ENCODE measurements at regions not wholly inside any gene's neighbourhood (a gene's known extent, or its start where the extent isn't known, plus 50 kb on each side); places are given as distances from the start of the nearest gene placed in this dataset.

DNA sequence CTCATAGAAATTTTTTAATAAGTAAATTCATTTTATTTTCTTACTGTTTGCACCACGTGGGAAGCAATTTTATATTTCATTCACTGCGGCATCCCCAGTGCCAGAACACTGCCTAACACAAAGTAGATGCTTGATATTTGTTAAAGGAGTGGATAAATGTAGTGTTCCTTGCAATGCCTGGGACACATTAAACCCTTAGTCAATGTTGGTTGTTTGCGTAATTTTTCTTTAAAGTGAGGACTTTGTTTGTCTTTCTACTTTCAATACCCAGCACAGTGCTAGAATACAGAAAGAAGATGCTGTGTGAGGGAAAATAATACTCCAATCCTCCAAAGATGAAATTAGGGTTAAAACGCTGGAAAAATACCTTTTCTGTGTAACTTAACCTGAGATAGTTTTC is 299.3 kb downstream of the MAP2K6 start:
- CTCF ChIA-PET: no interaction called here
- no peak for ATAC-seq (replicated peaks in 1 of 4)

GRCh38 chr17:69714669-69715068 is 300.2 kb downstream of the MAP2K6 start:
- Histone ChIP-seq H3K27ac (ENCODE audit: low read length) (no peak overlapping the region), H3K4me1 (ENCODE audit: control insufficient read depth in 1 of 2, extremely low read depth in 1 of 2, insufficient read depth in 2 of 2, low read length in 2 of 2) (no peaks in the 10 kb centered on the region), H3K4me3 (ENCODE audit: control insufficient read depth in 1 of 2, extremely low read depth in 1 of 2, low read length in 1 of 2) (no peak overlapping the region), H3K36me3 (ENCODE audit: control insufficient read depth in 2 of 2, extremely low read depth in 1 of 2, insufficient read depth in 1 of 2, low read length in 1 of 2) (no peaks in the 10 kb centered on the region), H3K9me3 (no peaks in the 10 kb centered on the region), H3K27me3 (replicated peaks in 1 of 2; ENCODE audit: control insufficient read depth in 2 of 2, extremely low read depth in 1 of 2, insufficient read depth in 2 of 2, low read length in 1 of 2) (no peaks in the 10 kb centered on the region)
- Mint-ChIP-seq H3K4me3 (no peak overlapping the region), H3K36me3 (no peaks in the 10 kb centered on the region), H3K27ac (no peak overlapping the region), H3K4me1 (no peaks in the 10 kb centered on the region), H3K27me3 (no peaks in the 10 kb centered on the region), H3K9me3 (no peaks in the 10 kb centered on the region)
- no peak for ATAC-seq (replicated peaks in 1 of 4)
- DNase-seq: no peak
- CTCF ChIA-PET: no interaction called here
- WGBS (ENCODE audit: insufficient coverage): no CpG with 5 or more reads among the region's 2 CpGs
- POLR2A ChIA-PET: no interaction called here

More for the DNA sequence above, 299.3 kb downstream of the MAP2K6 start:
- no peaks in the 10 kb centered on the region for H3K27me3 Mint-ChIP-seq
- H3K9me3 Mint-ChIP-seq: no peaks in the 10 kb centered on the region
- Histone ChIP-seq H3K36me3 (ENCODE audit: control insufficient read depth in 2 of 2, extremely low read depth in 1 of 2, insufficient read depth in 1 of 2, low read length in 1 of 2) (no peaks in the 10 kb centered on the region), H3K27me3 (replicated peaks in 1 of 2; ENCODE audit: control insufficient read depth in 2 of 2, extremely low read depth in 1 of 2, insufficient read depth in 2 of 2, low read length in 1 of 2) (no peaks in the 10 kb centered on the region), H3K4me3 (ENCODE audit: control insufficient read depth in 1 of 2, extremely low read depth in 1 of 2, low read length in 1 of 2) (no peak overlapping the region), H3K9me3 (no peaks in the 10 kb centered on the region), H3K27ac (ENCODE audit: low read length) (no peak overlapping the region), H3K4me1 (ENCODE audit: control insufficient read depth in 1 of 2, extremely low read depth in 1 of 2, insufficient read depth in 2 of 2, low read length in 2 of 2) (peaks cover 0 to 4% of the 10 kb centered on the region in 2 experiments)
- POLR2A ChIA-PET: no interaction called here
- no peak for DNase-seq
- H3K27ac Mint-ChIP-seq: no peak overlapping the region
- H3K36me3 Mint-ChIP-seq: no peaks in the 10 kb centered on the region
- no peaks in the 10 kb centered on the region for H3K4me1 Mint-ChIP-seq
- no peak overlapping the region for H3K4me3 Mint-ChIP-seq
- WGBS (ENCODE audit: insufficient coverage): no CpG with 5 or more reads among the region's 4 CpGs

GRCh38 chr17:69715656-69716055 is 301.2 kb downstream of the MAP2K6 start:
- Histone ChIP-seq H3K9me3 (no peaks in the 10 kb centered on the region), H3K27me3 (replicated peaks in 1 of 2; ENCODE audit: control insufficient read depth in 2 of 2, extremely low read depth in 1 of 2, insufficient read depth in 2 of 2, low read length in 1 of 2) (no peaks in the 10 kb centered on the region), H3K36me3 (ENCODE audit: control insufficient read depth in 2 of 2, extremely low read depth in 1 of 2, insufficient read depth in 1 of 2, low read length in 1 of 2) (no peaks in the 10 kb centered on the region), H3K4me3 (ENCODE audit: control insufficient read depth in 1 of 2, extremely low read depth in 1 of 2, low read length in 1 of 2) (no peak overlapping the region), H3K27ac (ENCODE audit: low read length) (no peak overlapping the region), H3K4me1 (ENCODE audit: control insufficient read depth in 1 of 2, extremely low read depth in 1 of 2, insufficient read depth in 2 of 2, low read length in 2 of 2) (no peaks in the 10 kb centered on the region)
- Mint-ChIP-seq H3K27me3 (no peaks in the 10 kb centered on the region), H3K36me3 (no peaks in the 10 kb centered on the region), H3K4me1 (no peaks in the 10 kb centered on the region), H3K27ac (no peak overlapping the region), H3K9me3 (no peaks in the 10 kb centered on the region), H3K4me3 (no peak overlapping the region)
- POLR2A ChIA-PET: no interaction called here
- no peak for DNase-seq
- WGBS (ENCODE audit: insufficient coverage): no CpG with 5 or more reads among the region's 4 CpGs
- CTCF ChIA-PET: no interaction called here
- ATAC-seq (replicated peaks in 1 of 4): no peak

GRCh38 chr17:69716556-69716955 is 302.1 kb downstream of the MAP2K6 start:
- CTCF ChIA-PET: no interaction called here
- H3K27ac Mint-ChIP-seq: no peak overlapping the region
- no peaks in the 10 kb centered on the region for H3K27me3 Mint-ChIP-seq

DNA sequence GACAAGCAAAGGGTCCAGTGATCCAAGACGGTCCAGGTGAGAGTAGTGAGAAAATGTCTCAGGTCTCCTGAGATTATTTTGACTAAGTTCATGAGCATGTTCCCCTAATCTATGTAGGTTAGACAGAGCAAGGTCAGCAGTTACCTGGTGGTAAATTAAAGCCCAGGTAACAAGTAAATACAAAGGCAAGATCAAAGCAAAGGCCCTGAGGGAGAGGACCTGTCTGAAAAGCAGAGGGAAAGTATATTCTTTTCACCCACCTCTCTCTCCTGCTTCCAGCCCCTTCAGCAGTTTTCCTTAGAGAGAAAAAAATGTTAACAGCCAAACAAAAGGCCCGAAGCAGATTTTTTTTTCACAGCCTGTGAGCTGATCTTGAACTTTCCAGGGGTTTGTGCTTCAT is 302.7 kb downstream of the MAP2K6 start:
- no CpG with 5 or more reads among the region's 2 CpGs for WGBS (ENCODE audit: insufficient coverage)
- no peak overlapping the region for H3K27ac Mint-ChIP-seq
- Histone ChIP-seq H3K4me1 (ENCODE audit: control insufficient read depth in 1 of 2, extremely low read depth in 1 of 2, insufficient read depth in 2 of 2, low read length in 2 of 2) (no peaks in the 10 kb centered on the region), H3K27me3 (replicated peaks in 1 of 2; ENCODE audit: control insufficient read depth in 2 of 2, extremely low read depth in 1 of 2, insufficient read depth in 2 of 2, low read length in 1 of 2) (no peaks in the 10 kb centered on the region), H3K9me3 (no peaks in the 10 kb centered on the region), H3K27ac (ENCODE audit: low read length) (no peak overlapping the region), H3K36me3 (ENCODE audit: control insufficient read depth in 2 of 2, extremely low read depth in 1 of 2, insufficient read depth in 1 of 2, low read length in 1 of 2) (no peaks in the 10 kb centered on the region), H3K4me3 (ENCODE audit: control insufficient read depth in 1 of 2, extremely low read depth in 1 of 2, low read length in 1 of 2) (no peak overlapping the region)
- DNase-seq (no peak), ATAC-seq (replicated peaks in 1 of 4) (no peak)
- no peaks in the 10 kb centered on the region for H3K27me3 Mint-ChIP-seq
- POLR2A ChIA-PET: interaction anchor here in 1 of 2 donors (0.7 kb wide), 1 partner anchor 1765 kb away, joined by 3 read pairs; no protein-coding TSS in a partner anchor
- no peaks in the 10 kb centered on the region for H3K4me1 Mint-ChIP-seq
- no peaks in the 10 kb centered on the region for H3K36me3 Mint-ChIP-seq
- H3K4me3 Mint-ChIP-seq: no peak overlapping the region
- CTCF ChIA-PET: no interaction called here
- H3K9me3 Mint-ChIP-seq: no peaks in the 10 kb centered on the region

More at GRCh38 chr17:69716556-69716955, 302.1 kb downstream of the MAP2K6 start:
- no peak overlapping the region for H3K4me3 Mint-ChIP-seq
- no peaks in the 10 kb centered on the region for H3K36me3 Mint-ChIP-seq
- POLR2A ChIA-PET: no interaction called here
- ATAC-seq (replicated peaks in 1 of 4) (no peak), DNase-seq (no peak)
- no peaks in the 10 kb centered on the region for H3K9me3 ChIP-seq
- no peak overlapping the region for H3K4me3 ChIP-seq (ENCODE audit: control insufficient read depth in 1 of 2, extremely low read depth in 1 of 2, low read length in 1 of 2)
- no peaks in the 10 kb centered on the region for H3K27me3 ChIP-seq (replicated peaks in 1 of 2; ENCODE audit: control insufficient read depth in 2 of 2, extremely low read depth in 1 of 2, insufficient read depth in 2 of 2, low read length in 1 of 2)
- no peaks in the 10 kb centered on the region for H3K4me1 ChIP-seq (ENCODE audit: control insufficient read depth in 1 of 2, extremely low read depth in 1 of 2, insufficient read depth in 2 of 2, low read length in 2 of 2)
- H3K4me1 Mint-ChIP-seq: no peaks in the 10 kb centered on the region
- no peaks in the 10 kb centered on the region for H3K9me3 Mint-ChIP-seq
- no peaks in the 10 kb centered on the region for H3K36me3 ChIP-seq (ENCODE audit: control insufficient read depth in 2 of 2, extremely low read depth in 1 of 2, insufficient read depth in 1 of 2, low read length in 1 of 2)
- WGBS (ENCODE audit: insufficient coverage): 81% methylated on average over 3 of the region's 6 CpGs
- no peak overlapping the region for H3K27ac ChIP-seq (ENCODE audit: low read length)

GRCh38 chr17:69717819-69718218 is 303.3 kb downstream of the MAP2K6 start:
- H3K9me3 Mint-ChIP-seq: no peaks in the 10 kb centered on the region
- Histone ChIP-seq H3K27ac (ENCODE audit: low read length) (no peak overlapping the region), H3K4me3 (ENCODE audit: control insufficient read depth in 1 of 2, extremely low read depth in 1 of 2, low read length in 1 of 2) (no peak overlapping the region), H3K9me3 (no peaks in the 10 kb centered on the region), H3K4me1 (ENCODE audit: control insufficient read depth in 1 of 2, extremely low read depth in 1 of 2, insufficient read depth in 2 of 2, low read length in 2 of 2) (no peaks in the 10 kb centered on the region), H3K36me3 (ENCODE audit: control insufficient read depth in 2 of 2, extremely low read depth in 1 of 2, insufficient read depth in 1 of 2, low read length in 1 of 2) (no peaks in the 10 kb centered on the region), H3K27me3 (replicated peaks in 1 of 2; ENCODE audit: control insufficient read depth in 2 of 2, extremely low read depth in 1 of 2, insufficient read depth in 2 of 2, low read length in 1 of 2) (no peaks in the 10 kb centered on the region)
- POLR2A ChIA-PET: interaction anchor here in 1 of 2 donors (0.7 kb wide), 1 partner anchor 1764 kb away, joined by 3 read pairs; no protein-coding TSS in a partner anchor
- no peaks in the 10 kb centered on the region for H3K36me3 Mint-ChIP-seq
- DNase-seq (no peak), ATAC-seq (replicated peaks in 1 of 4) (no peak)
- no peaks in the 10 kb centered on the region for H3K4me1 Mint-ChIP-seq
- WGBS (ENCODE audit: insufficient coverage): 63% methylated on average over 1 of the region's 4 CpGs
- H3K27me3 Mint-ChIP-seq: no peaks in the 10 kb centered on the region
- no peak overlapping the region for H3K27ac Mint-ChIP-seq
- no peak overlapping the region for H3K4me3 Mint-ChIP-seq
- CTCF ChIA-PET: interaction anchor here in 1 of 2 donors (1.2 kb wide), 1 partner anchor 329 kb away, joined by 3 read pairs; no protein-coding TSS in a partner anchor

DNA sequence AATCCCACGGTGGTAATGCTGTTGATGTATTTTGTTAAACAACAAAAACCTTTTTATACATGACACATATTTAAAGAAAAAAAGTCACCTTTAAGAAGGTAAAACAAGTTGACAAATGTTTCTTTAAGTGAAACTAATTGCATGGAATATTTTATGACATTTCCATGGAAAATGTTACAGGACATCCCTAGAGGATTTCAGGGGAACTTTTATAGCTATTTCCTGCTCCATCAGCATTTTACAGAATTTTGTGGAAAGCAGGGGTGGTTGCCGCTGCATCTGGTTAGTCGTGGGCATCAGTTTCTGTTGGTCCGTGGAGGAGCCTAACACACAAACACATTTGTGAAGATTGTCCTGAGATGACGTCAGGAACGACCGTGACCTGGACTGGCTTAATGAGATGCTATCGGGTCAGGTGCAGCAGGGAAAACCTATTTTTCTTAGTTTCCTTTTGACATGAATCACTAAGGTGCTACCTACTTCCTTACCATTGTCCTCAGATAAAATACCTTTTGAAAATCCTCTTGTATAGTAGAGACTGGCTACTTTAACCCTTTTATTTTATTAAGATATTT is 305.1 kb downstream of the MAP2K6 start:
- H3K27ac ChIP-seq (ENCODE audit: low read length): no peak overlapping the region
- Mint-ChIP-seq H3K36me3 (no peaks in the 10 kb centered on the region), H3K27me3 (no peaks in the 10 kb centered on the region), H3K27ac (no peak overlapping the region), H3K4me1 (no peaks in the 10 kb centered on the region), H3K9me3 (no peaks in the 10 kb centered on the region), H3K4me3 (no peak overlapping the region)
- H3K9me3 ChIP-seq: no peaks in the 10 kb centered on the region
- POLR2A ChIA-PET: no interaction called here
- no peaks in the 10 kb centered on the region for H3K27me3 ChIP-seq (replicated peaks in 1 of 2; ENCODE audit: control insufficient read depth in 2 of 2, extremely low read depth in 1 of 2, insufficient read depth in 2 of 2, low read length in 1 of 2)
- DNase-seq (no peak), ATAC-seq (replicated peaks in 1 of 4) (no peak)
- 71% methylated on average over 3 of the region's 8 CpGs for WGBS (ENCODE audit: insufficient coverage)
- no peaks in the 10 kb centered on the region for H3K4me1 ChIP-seq (ENCODE audit: control insufficient read depth in 1 of 2, extremely low read depth in 1 of 2, insufficient read depth in 2 of 2, low read length in 2 of 2)
- H3K4me3 ChIP-seq (ENCODE audit: control insufficient read depth in 1 of 2, extremely low read depth in 1 of 2, low read length in 1 of 2): no peak overlapping the region
- H3K36me3 ChIP-seq (ENCODE audit: control insufficient read depth in 2 of 2, extremely low read depth in 1 of 2, insufficient read depth in 1 of 2, low read length in 1 of 2): no peaks in the 10 kb centered on the region
- CTCF ChIA-PET: no interaction called here

Measured in T-cell (primary cell).